PC-3 (cell line): ENCODE measurements at regions not wholly inside any gene's neighbourhood (a gene's known extent, or its start where the extent isn't known, plus 50 kb on each side); places are given as distances from the start of the nearest gene placed in this dataset.

Experiments used
- ATAC-seq: fragments of 200-7000 bp; cut with Tn5 transposase; 2 replicates; pipeline ENCODE4 v1.9.1; 2020; ENCODE audit warnings: mild to moderate bottlenecking, moderate library complexity
- BruUV-seq: library from RNA; stranded (reverse); fragments of 400-500 nt; replicated peaks from 2 replicates; lab custom pipeline; 2021; lab: Mats Ljungman, UMichigan
- CTCF ChIA-PET: fragments of 300-600 bp; sonication (Branson Sonifier 250); formaldehyde crosslinking; loops from one replicate; lab custom pipeline; 2022; ENCODE audit warnings: antibody characterized with exemption; lab: Charles Lee
- POLR2A ChIA-PET: fragments of 300-600 bp; sonication (Branson Sonifier 250); formaldehyde crosslinking; loops from one replicate; lab custom pipeline; 2022; ENCODE audit warnings: antibody characterized with exemption; ENCODE audit not compliant: unreplicated experiment; lab: Charles Lee
- DNase-seq: peaks from one replicate; pipeline ENCODE4 v3.0.0-alpha.2; 2015
- H2AFZ ChIP-seq: fragments of 300-600 bp; sonication (generic); 2 replicates; pipeline ENCODE4 v1.6.0; 2016; ENCODE audit warnings: antibody characterized with exemption, low read length
- H3F3A ChIP-seq: fragments of 300-600 bp; sonication (generic); one replicate; pipeline ENCODE4 v1.6.0; 2017; ENCODE audit warnings: antibody characterized with exemption, low read length, control low read depth, mild to moderate bottlenecking; ENCODE audit not compliant: unreplicated experiment
- H3K27ac ChIP-seq: fragments of 300-600 bp; sonication (generic); 2 replicates; pipeline ENCODE4 v1.5.1; 2016; ENCODE audit warnings: mild to moderate bottlenecking, low read length
- H3K27me3 ChIP-seq: fragments of 300-600 bp; sonication (generic); 2 replicates; pipeline ENCODE4 v1.6.1; 2016; ENCODE audit warnings: low read length, mixed read lengths
- H3K36me3 ChIP-seq: fragments of 300-600 bp; sonication (generic); 2 replicates; pipeline ENCODE4 v1.6.1; 2016; ENCODE audit warnings: low read depth, mixed run types, low read length, mixed read lengths
- H3K4me1 ChIP-seq: fragments of 300-600 bp; sonication (generic); 2 replicates; pipeline ENCODE4 v1.5.1; 2016; ENCODE audit warnings: low read length; ENCODE audit not compliant: insufficient read depth
- H3K4me2 ChIP-seq: fragments of 300-600 bp; sonication (generic); 2 replicates; pipeline ENCODE4 v1.6.0; 2016; ENCODE audit warnings: low read length
- H3K4me3 ChIP-seq: fragments of 300-600 bp; sonication (generic); 2 replicates; pipeline ENCODE4 v1.5.1; 2016; ENCODE audit warnings: mild to moderate bottlenecking, low read length, mixed read lengths
- H3K79me2 ChIP-seq: fragments of 300-600 bp; sonication (generic); 2 replicates; pipeline ENCODE4 v1.6.1; 2017; ENCODE audit warnings: low read length, mixed read lengths
- H3K9ac ChIP-seq: fragments of 300-600 bp; sonication (generic); 2 replicates; pipeline ENCODE4 v1.6.0; 2016; ENCODE audit warnings: mild to moderate bottlenecking, low read length
- H3K9me2 ChIP-seq: fragments of 300-600 bp; sonication (generic); replicated peaks from 2 replicates; pipeline ENCODE4 v1.6.1; 2016; ENCODE audit warnings: mixed run types, low read length, mixed read lengths
- H3K9me3 ChIP-seq: fragments of 300-600 bp; sonication (generic); 2 replicates; pipeline ENCODE4 v1.6.1; 2016; ENCODE audit warnings: low read length, mixed read lengths
- H4K20me1 ChIP-seq: fragments of 300-600 bp; sonication (generic); 2 replicates; pipeline ENCODE4 v1.6.1; 2016; ENCODE audit warnings: low read length, mixed read lengths
- CTCF ChIP-seq: fragments of 300-600 bp; sonication (generic); conservative IDR thresholded peaks from 2 replicates; pipeline ENCODE4 v1.5.1; 2017; ENCODE audit warnings: antibody characterized with exemption, low read depth, mild to moderate bottlenecking, low read length
- EZH2 ChIP-seq: fragments of 300-600 bp; sonication (generic); IDR thresholded peaks from one replicate; pipeline ENCODE4 v1.6.1; 2017; ENCODE audit warnings: antibody characterized with exemption, mild to moderate bottlenecking, low read length; ENCODE audit not compliant: unreplicated experiment
- EZH2phosphoT487 ChIP-seq: fragments of 300-600 bp; sonication (generic); IDR thresholded peaks from 2 replicates; pipeline ENCODE4 v1.6.1; 2018; ENCODE audit warnings: mild to moderate bottlenecking, antibody characterized with exemption, low read length, borderline replicate concordance
- intact Hi-C: fragments of 100-400 bp; cut with micrococcal nuclease; formaldehyde crosslinking; loops from 2 replicates; pipeline ENCODE4 v1.9.0; 2023

- Histone ChIP-seq H3K4me2 (no peak overlapping the region), H2AFZ (no peak overlapping the region), H3K9me2 (no peaks in the 10 kb centered on the region), H3K4me3 (no peak overlapping the region), H3F3A (no peaks in the 10 kb centered on the region), H3K27me3 (no peaks in the 10 kb centered on the region), H3K9me3 (peaks cover 18% of the 10 kb centered on the region), H3K4me1 (no peaks in the 10 kb centered on the region), H3K79me2 (no peaks in the 10 kb centered on the region), H3K9ac (no peak overlapping the region), H4K20me1 (no peaks in the 10 kb centered on the region), H3K27ac (no peak overlapping the region), H3K36me3 (no peaks in the 10 kb centered on the region)
- ChIA-PET POLR2A (no interaction called here), CTCF (no interaction called here)
- TF ChIP-seq EZH2phosphoT487 (no peak), EZH2 (no peak), CTCF (no peak)
- BruUV-seq, result no TSS peak
- ATAC-seq (no peak), DNase-seq (no peak)
- intact Hi-C loops, result no loop called here
Measured at GRCh38 chr10:57031346-57031745, 670.3 kb upstream of the ZWINT start.

- no peaks in the 10 kb centered on the region for H3K9me2 ChIP-seq
- H3K9me3 ChIP-seq, result peaks cover 18% of the 10 kb centered on the region
- no peaks in the 10 kb centered on the region for H4K20me1 ChIP-seq
- no peak overlapping the region for H2AFZ ChIP-seq
- no peak for ATAC-seq
- TF ChIP-seq EZH2 (no peak), CTCF (no peak), EZH2phosphoT487 (no peak)
- no peaks in the 10 kb centered on the region for H3K36me3 ChIP-seq
- intact Hi-C loops, result no loop called here
- no peak overlapping the region for H3K27ac ChIP-seq
- H3K4me2 ChIP-seq, result no peak overlapping the region
- BruUV-seq, result no TSS peak
- no peaks in the 10 kb centered on the region for H3K79me2 ChIP-seq
- no peaks in the 10 kb centered on the region for H3K27me3 ChIP-seq
- no peak overlapping the region for H3K4me3 ChIP-seq
- ChIA-PET CTCF (no interaction called here), POLR2A (no interaction called here)
- no peaks in the 10 kb centered on the region for H3F3A ChIP-seq
- DNase-seq, result no peak
- no peak overlapping the region for H3K9ac ChIP-seq
- no peaks in the 10 kb centered on the region for H3K4me1 ChIP-seq
Measured at GRCh38 chr10:57026307-57026706, 665.2 kb upstream of the ZWINT start.

GRCh38 chr10:57023626-57024025, 662.6 kb upstream of the ZWINT start:
- Histone ChIP-seq H3K4me3 (no peak overlapping the region), H3K79me2 (no peaks in the 10 kb centered on the region), H4K20me1 (no peaks in the 10 kb centered on the region), H3K4me2 (no peak overlapping the region), H3K36me3 (no peaks in the 10 kb centered on the region), H3K27me3 (no peaks in the 10 kb centered on the region), H2AFZ (no peak overlapping the region), H3K9me2 (no peaks in the 10 kb centered on the region), H3K9ac (no peak overlapping the region), H3K4me1 (no peaks in the 10 kb centered on the region), H3K9me3 (peaks cover 8% of the 10 kb centered on the region; the same call in 1 of the 2 replicates), H3K27ac (no peak overlapping the region), H3F3A (no peaks in the 10 kb centered on the region)
- DNase-seq, result no peak
- ChIA-PET CTCF (no interaction called here), POLR2A (no interaction called here)
- intact Hi-C loops, result no loop called here
- no peak for ATAC-seq
- no TSS peak for BruUV-seq
- TF ChIP-seq EZH2 (no peak), CTCF (no peak), EZH2phosphoT487 (no peak)
